Adrenal gland (tissue), 9 donors: ENCODE measurements at regions not wholly inside any gene's neighbourhood (a gene's known extent, or its start where the extent isn't known, plus 50 kb on each side); places are given as distances from the start of the nearest gene placed in this dataset.

Source experiments
- DNase-seq, 7 donors: peaks; one replicate each; pipeline ENCODE4 v3.0.0-alpha.2; 2019 to 2020
- H3K27ac ChIP-seq, 5 donors: fragments of 200-600 bp; sonication (generic) in 4 of 5; 1 replicate in 3 of 5; 2 replicates in 2 of 5; pipeline versions ENCODE4 v1.5.1 to v1.8.0; 2016 to 2020; ENCODE audit warnings: mild to moderate bottlenecking in 1 of 5
- H3K27me3 ChIP-seq: fragments of 200-600 bp; 2 replicates; pipeline ENCODE4 v1.8.0; 2021
- H3K36me3 ChIP-seq, 2 donors: fragments of 200-600 bp; replicated peaks in 1 of 2; 1 replicate in 1 of 2; 2 replicates in 1 of 2; pipeline versions ENCODE4 v1.5.1 to v1.8.0; 2018 to 2022
- H3K4me1 ChIP-seq, 2 donors: fragments of 200-600 bp; replicated peaks in 1 of 2; 1 replicate in 1 of 2; 2 replicates in 1 of 2; pipeline versions ENCODE4 v1.5.1 to v1.8.0; 2018 to 2021
- H3K4me3 ChIP-seq, 4 donors: fragments of 200-600 bp; sonication (generic) in 3 of 4; one replicate each; pipeline ENCODE4 v1.5.1; 2016 to 2018
- H3K9me3 ChIP-seq, 3 donors: fragments of 200-600 bp; sonication (generic) in 1 of 3; replicated peaks in 1 of 3; 1 replicate in 2 of 3; 2 replicates in 1 of 3; pipeline versions ENCODE4 v1.5.1 to v1.8.0; 2016 to 2021
- CTCF ChIP-seq, 6 experiments: fragments of 450-650 bp in 4 of 6; fragments of 200-600 bp in 2 of 6; sonication (generic) in 1 of 6; IDR thresholded peaks; 1 replicate in 5 of 6; 2 replicates in 1 of 6; pipeline versions ENCODE4 v1.5.1 to v1.8.0; 2016 to 2021; ENCODE audit warnings: antibody characterized with exemption in 6 of 6, mild to moderate bottlenecking in 2 of 6, moderate library complexity in 1 of 6
- POLR2A ChIP-seq, 2 donors: fragments of 450-650 bp; IDR thresholded peaks; one replicate each; pipeline ENCODE4 v1.6.1; 2017; ENCODE audit warnings: antibody characterized with exemption in 2 of 2, mild to moderate bottlenecking in 2 of 2, moderate library complexity in 1 of 2
- WGBS, 4 donors: extraction: QIAGEN DNeasy Blood & Tissue Kit in 2 of 4; methylation state at CpG; one replicate each; pipeline versions ENCODE4 v1.1.5 to v1.1.7; 2013 to 2017; 5-methylcytosine and 5-hydroxymethylcytosine counted together
- intact Hi-C, 2 donors: fragments of 100-400 bp; cut with DNase I; formaldehyde crosslinking; loops; one replicate each; pipeline versions ENCODE4 v1.14.1 to v1.15.0; 2022 to 2023
- donor health status: healthy with polysubstance abuse.
- donor health status: Bipolar disorder and iron deficiency.
- donor health status: DM: yes; HTN: yes; CAD: no.
- donor health status: DM: no; HTN: no; CAD: no.
- donor health status: DM: no; HTN: no; CAD: no.

- Histone ChIP-seq H3K27ac (no peak overlapping the region), H3K4me3 (no peak overlapping the region), H3K4me1 (no peaks in the 10 kb centered on the region), H3K36me3 (no peaks in the 10 kb centered on the region), H3K9me3 (no peaks in the 10 kb centered on the region), H3K27me3 (no peaks in the 10 kb centered on the region)
- WGBS, 4 donors: 79% methylated on average over 2 of the region's 2 CpGs
- TF ChIP-seq CTCF (IDR thresholded peaks at IDR 0.05) (no peak), POLR2A (IDR thresholded peaks at IDR 0.05) (no peak)
- DNase-seq: no peak
- intact Hi-C loops: no loop called here
Measured at GRCh38 chr12:78386871-78387270, 477.7 kb upstream of the SYT1 start.

- Histone ChIP-seq H3K4me3 (no peak overlapping the region), H3K27me3 (no peaks in the 10 kb centered on the region), H3K36me3 (no peaks in the 10 kb centered on the region), H3K4me1 (no peaks in the 10 kb centered on the region), H3K9me3 (no peaks in the 10 kb centered on the region), H3K27ac (no peak overlapping the region)
- TF ChIP-seq CTCF (IDR thresholded peaks at IDR 0.05) (no peak), POLR2A (IDR thresholded peaks at IDR 0.05) (no peak)
- DNase-seq: no peak
- intact Hi-C loops: no loop called here
Measured at GRCh38 chr12:78387721-78388120, 476.9 kb upstream of the SYT1 start.

- no peak overlapping the region for H3K27ac ChIP-seq
- H3K36me3 ChIP-seq: no peaks in the 10 kb centered on the region
- H3K4me1 ChIP-seq: no peaks in the 10 kb centered on the region
- no peak overlapping the region for H3K4me3 ChIP-seq
- no peaks in the 10 kb centered on the region for H3K27me3 ChIP-seq
- TF ChIP-seq CTCF (IDR thresholded peaks at IDR 0.05) (no peak), POLR2A (IDR thresholded peaks at IDR 0.05) (no peak)
- no peaks in the 10 kb centered on the region for H3K9me3 ChIP-seq
- intact Hi-C loops: no loop called here
- no peak for DNase-seq
Measured at GRCh38 chr12:78388461-78388860, 476.1 kb upstream of the SYT1 start.

- no peak overlapping the region for H3K27ac ChIP-seq
- no peaks in the 10 kb centered on the region for H3K4me1 ChIP-seq
- TF ChIP-seq POLR2A (IDR thresholded peaks at IDR 0.05) (no peak), CTCF (IDR thresholded peaks at IDR 0.05) (no peak)
- 51 to 75% (median 65%) methylated on average over 5 of the region's 5 CpGs for WGBS, 4 donors
- DNase-seq: no peak
- H3K9me3 ChIP-seq: no peaks in the 10 kb centered on the region
- H3K36me3 ChIP-seq: no peaks in the 10 kb centered on the region
- intact Hi-C loops: no loop called here
- H3K27me3 ChIP-seq: no peaks in the 10 kb centered on the region
- no peak overlapping the region for H3K4me3 ChIP-seq
Measured at GRCh38 chr12:78390920-78391319, 473.7 kb upstream of the SYT1 start.
